ENCODE measurements at regions not wholly inside any gene's neighbourhood (a gene's known extent, or its start where the extent isn't known, plus 50 kb on each side); places are given as distances from the start of the nearest gene placed in this dataset.

DNA sequence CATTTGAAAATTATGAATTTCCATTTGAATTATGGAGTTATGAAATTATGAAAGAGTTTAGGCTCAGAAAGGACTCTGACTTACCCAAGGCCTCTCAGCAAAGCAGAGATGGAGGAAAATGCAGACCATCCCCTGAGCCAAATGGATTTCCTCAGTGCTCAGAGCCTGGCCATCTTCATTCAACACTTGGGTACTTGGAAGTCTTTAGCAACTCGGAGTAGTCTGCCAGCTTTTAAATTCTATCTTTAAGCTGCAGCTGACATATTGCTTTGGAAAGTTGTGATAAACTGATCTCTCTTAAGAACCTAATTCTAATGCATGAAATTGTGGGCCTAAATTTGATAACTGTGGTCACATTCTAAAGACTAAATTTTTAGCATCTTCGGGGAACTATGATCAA, 315.4 kb downstream of the SAMD5 start:
- Histone ChIP-seq H3K36me3 (ENCODE audit: insufficient read depth, low read length) (no peaks in the 10 kb centered on the region), H3K27ac (ENCODE audit: low read length) (no peak overlapping the region), H3K4me2 (ENCODE audit: insufficient read depth, low read length) (no peak overlapping the region), H3K4me1 (ENCODE audit: insufficient read depth, low read length) (no peaks in the 10 kb centered on the region), H3K9me3 (ENCODE audit: insufficient read depth, low read length, severe bottlenecking) (no peaks in the 10 kb centered on the region), H2AFZ (ENCODE audit: low read depth, low read length) (no peak overlapping the region), H3K4me3 (ENCODE audit: low read depth in 1 of 2, low read length in 2 of 2) (no peak overlapping the region), H3K79me2 (ENCODE audit: insufficient read depth, low read length) (no peaks in the 10 kb centered on the region), H4K20me1 (ENCODE audit: insufficient read depth, low read length) (no peaks in the 10 kb centered on the region), H3K9ac (ENCODE audit: low read depth, low read length) (no peak overlapping the region), H3K27me3 (ENCODE audit: insufficient read depth, low read length, poor library complexity) (peaks cover 10% of the 10 kb centered on the region)
- DNase-seq (no peak), ATAC-seq (ENCODE audit: insufficient read depth, low read depth) (no peak)
- TF ChIP-seq EZH2 (IDR thresholded peaks at IDR 0.05; ENCODE audit: borderline replicate concordance, low read depth, low read length, severe bottlenecking), result no peak
- TF ChIP-seq, protein P1, sequence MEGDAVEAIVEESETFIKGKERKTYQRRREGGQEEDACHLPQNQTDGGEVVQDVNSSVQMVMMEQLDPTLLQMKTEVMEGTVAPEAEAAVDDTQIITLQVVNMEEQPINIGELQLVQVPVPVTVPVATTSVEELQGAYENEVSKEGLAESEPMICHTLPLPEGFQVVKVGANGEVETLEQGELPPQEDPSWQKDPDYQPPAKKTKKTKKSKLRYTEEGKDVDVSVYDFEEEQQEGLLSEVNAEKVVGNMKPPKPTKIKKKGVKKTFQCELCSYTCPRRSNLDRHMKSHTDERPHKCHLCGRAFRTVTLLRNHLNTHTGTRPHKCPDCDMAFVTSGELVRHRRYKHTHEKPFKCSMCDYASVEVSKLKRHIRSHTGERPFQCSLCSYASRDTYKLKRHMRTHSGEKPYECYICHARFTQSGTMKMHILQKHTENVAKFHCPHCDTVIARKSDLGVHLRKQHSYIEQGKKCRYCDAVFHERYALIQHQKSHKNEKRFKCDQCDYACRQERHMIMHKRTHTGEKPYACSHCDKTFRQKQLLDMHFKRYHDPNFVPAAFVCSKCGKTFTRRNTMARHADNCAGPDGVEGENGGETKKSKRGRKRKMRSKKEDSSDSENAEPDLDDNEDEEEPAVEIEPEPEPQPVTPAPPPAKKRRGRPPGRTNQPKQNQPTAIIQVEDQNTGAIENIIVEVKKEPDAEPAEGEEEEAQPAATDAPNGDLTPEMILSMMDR (IDR thresholded peaks at IDR 0.05; ENCODE audit: borderline replicate concordance, extremely low read depth, low read length, poor library complexity, severe bottlenecking), result no peak

DNA sequence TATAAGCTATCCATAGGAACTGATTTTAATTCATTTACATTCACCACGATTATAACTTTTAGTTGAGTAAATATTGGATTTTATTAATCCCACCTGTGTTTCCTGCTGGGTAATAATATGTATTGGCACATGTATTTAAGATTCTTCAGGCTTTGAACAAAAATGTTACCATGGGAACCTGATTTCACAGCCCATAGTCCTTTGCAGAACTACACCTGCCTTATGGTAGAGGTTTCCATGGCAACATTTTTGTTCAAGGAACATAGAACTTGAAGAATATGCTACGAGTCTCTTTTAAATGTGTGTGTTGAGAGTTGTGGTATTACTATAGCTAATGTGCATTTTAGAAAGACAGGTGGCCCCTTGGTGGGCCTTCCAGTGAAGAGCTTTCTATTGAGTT, 317.4 kb downstream of the SAMD5 start:
- no peak for DNase-seq
- no peaks in the 10 kb centered on the region for H3K4me1 ChIP-seq (ENCODE audit: insufficient read depth, low read length)
- no peak overlapping the region for H3K9ac ChIP-seq (ENCODE audit: low read depth, low read length)

DNA sequence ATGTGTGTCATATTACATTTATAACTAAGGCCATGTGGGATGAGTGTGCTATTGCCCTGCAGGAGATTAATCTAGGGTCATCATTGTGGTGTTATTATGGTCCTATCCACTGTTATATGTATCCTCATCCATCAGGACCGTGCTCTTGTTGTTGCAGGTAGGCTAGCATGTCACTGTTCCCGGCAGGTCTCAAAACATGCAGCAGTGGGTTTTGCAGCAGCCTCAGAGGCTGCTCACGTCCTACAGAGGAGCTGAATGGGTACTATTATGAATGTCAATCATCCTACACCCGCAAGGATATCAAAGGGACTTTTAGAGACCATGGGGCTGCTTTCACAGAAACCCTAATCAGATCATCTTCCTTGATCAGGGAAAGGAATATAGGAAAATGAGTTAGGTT, 318.2 kb downstream of the SAMD5 start:
- Histone ChIP-seq H3K79me2 (ENCODE audit: insufficient read depth, low read length) (no peaks in the 10 kb centered on the region), H4K20me1 (ENCODE audit: insufficient read depth, low read length) (no peaks in the 10 kb centered on the region), H2AFZ (ENCODE audit: low read depth, low read length) (no peak overlapping the region), H3K9me3 (ENCODE audit: insufficient read depth, low read length, severe bottlenecking) (no peaks in the 10 kb centered on the region), H3K9ac (ENCODE audit: low read depth, low read length) (no peak overlapping the region), H3K4me1 (ENCODE audit: insufficient read depth, low read length) (no peaks in the 10 kb centered on the region), H3K4me2 (ENCODE audit: insufficient read depth, low read length) (no peak overlapping the region), H3K4me3 (ENCODE audit: low read depth in 1 of 2, low read length in 2 of 2) (no peak overlapping the region), H3K36me3 (ENCODE audit: insufficient read depth, low read length) (no peaks in the 10 kb centered on the region), H3K27ac (ENCODE audit: low read length) (no peak overlapping the region), H3K27me3 (ENCODE audit: insufficient read depth, low read length, poor library complexity) (peaks cover 4% of the 10 kb centered on the region)
- TF ChIP-seq, protein P1 (IDR thresholded peaks at IDR 0.05; ENCODE audit: borderline replicate concordance, extremely low read depth, low read length, poor library complexity, severe bottlenecking), result no peak
- TF ChIP-seq EZH2 (IDR thresholded peaks at IDR 0.05; ENCODE audit: borderline replicate concordance, low read depth, low read length, severe bottlenecking), result no peak
- ATAC-seq (ENCODE audit: insufficient read depth, low read depth), result no peak
- DNase-seq, result no peak

More for the DNA sequence above, 317.4 kb downstream of the SAMD5 start:
- no peak for ATAC-seq (ENCODE audit: insufficient read depth, low read depth)
- Histone ChIP-seq H3K9me3 (ENCODE audit: insufficient read depth, low read length, severe bottlenecking) (no peaks in the 10 kb centered on the region), H3K4me2 (ENCODE audit: insufficient read depth, low read length) (no peak overlapping the region), H2AFZ (ENCODE audit: low read depth, low read length) (no peak overlapping the region), H3K36me3 (ENCODE audit: insufficient read depth, low read length) (no peaks in the 10 kb centered on the region), H3K27ac (ENCODE audit: low read length) (no peak overlapping the region), H3K4me3 (ENCODE audit: low read depth in 1 of 2, low read length in 2 of 2) (no peak overlapping the region), H3K79me2 (ENCODE audit: insufficient read depth, low read length) (no peaks in the 10 kb centered on the region), H3K27me3 (ENCODE audit: insufficient read depth, low read length, poor library complexity) (peaks cover 7% of the 10 kb centered on the region), H4K20me1 (ENCODE audit: insufficient read depth, low read length) (no peaks in the 10 kb centered on the region)
- TF ChIP-seq EZH2 (IDR thresholded peaks at IDR 0.05; ENCODE audit: borderline replicate concordance, low read depth, low read length, severe bottlenecking), result no peak
- TF ChIP-seq, protein P1 (IDR thresholded peaks at IDR 0.05; ENCODE audit: borderline replicate concordance, extremely low read depth, low read length, poor library complexity, severe bottlenecking), result no peak

DNA sequence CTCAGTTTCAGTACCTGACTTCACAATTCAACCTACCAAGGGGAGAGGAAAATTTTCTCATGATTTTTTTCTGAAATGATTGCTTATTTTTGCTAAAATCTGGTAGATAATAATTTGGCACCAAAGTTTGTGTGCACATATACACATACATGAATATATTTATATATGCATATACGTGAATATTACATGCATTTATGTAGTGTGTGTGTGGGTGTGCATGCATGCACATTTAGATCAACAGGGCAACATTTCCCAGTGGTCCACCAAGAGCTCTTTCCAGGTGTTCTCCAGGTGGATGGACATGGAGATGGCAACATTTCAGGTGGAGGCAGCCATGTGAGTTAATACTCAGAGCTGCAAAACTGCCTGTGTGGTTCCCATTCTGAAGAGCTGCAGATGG, 320.9 kb downstream of the SAMD5 start:
- no peaks in the 10 kb centered on the region for H3K36me3 ChIP-seq (ENCODE audit: insufficient read depth, low read length)
- no peak for DNase-seq
- H3K9ac ChIP-seq (ENCODE audit: low read depth, low read length), result no peak overlapping the region
- no peaks in the 10 kb centered on the region for H3K9me3 ChIP-seq (ENCODE audit: insufficient read depth, low read length, severe bottlenecking)
- H3K4me1 ChIP-seq (ENCODE audit: insufficient read depth, low read length), result no peaks in the 10 kb centered on the region
- no peaks in the 10 kb centered on the region for H3K79me2 ChIP-seq (ENCODE audit: insufficient read depth, low read length)
- no peaks in the 10 kb centered on the region for H4K20me1 ChIP-seq (ENCODE audit: insufficient read depth, low read length)
- no peak overlapping the region for H3K4me2 ChIP-seq (ENCODE audit: insufficient read depth, low read length)
- no peak for ATAC-seq (ENCODE audit: insufficient read depth, low read depth)
- no peak overlapping the region for H2AFZ ChIP-seq (ENCODE audit: low read depth, low read length)
- TF ChIP-seq EZH2 (IDR thresholded peaks at IDR 0.05; ENCODE audit: borderline replicate concordance, low read depth, low read length, severe bottlenecking), result no peak
- TF ChIP-seq, protein P1 (IDR thresholded peaks at IDR 0.05; ENCODE audit: borderline replicate concordance, extremely low read depth, low read length, poor library complexity, severe bottlenecking), result no peak
- H3K27ac ChIP-seq (ENCODE audit: low read length), result no peak overlapping the region
- no peak overlapping the region for H3K4me3 ChIP-seq (ENCODE audit: low read depth in 1 of 2, low read length in 2 of 2)
- H3K27me3 ChIP-seq (ENCODE audit: insufficient read depth, low read length, poor library complexity), result no peaks in the 10 kb centered on the region
